ENCODE measurements at regions not wholly inside any gene's neighbourhood (a gene's known extent, or its start where the extent isn't known, plus 50 kb on each side); places are given as distances from the start of the nearest gene placed in this dataset.

DNA sequence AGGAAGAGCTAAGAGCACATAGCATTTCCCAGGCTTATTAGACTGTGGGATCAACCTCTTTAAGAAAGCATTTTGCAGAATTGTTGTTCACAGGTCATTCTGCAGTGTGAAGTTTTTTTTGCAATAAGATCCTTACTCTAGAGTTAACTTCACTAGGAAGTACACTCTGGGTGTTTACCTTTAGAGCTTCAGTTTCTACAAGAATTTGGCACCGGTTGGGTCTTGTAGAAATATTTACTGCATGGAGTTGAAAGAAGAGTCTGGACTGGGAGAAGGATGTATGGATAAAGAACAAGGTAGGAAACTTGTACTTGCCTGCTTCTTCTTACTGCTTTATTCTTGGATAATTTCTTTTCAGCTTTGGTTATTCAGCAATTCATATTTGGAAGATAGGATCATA is 944.9 kb upstream of the GYPC start:
- Mint-ChIP-seq H3K4me1 (peaks cover 30% of the 10 kb centered on the region), H3K9me3 (peaks cover 7% of the 10 kb centered on the region), H3K36me3 (no peaks in the 10 kb centered on the region), H3K27me3 (ENCODE audit: low read depth) (no peaks in the 10 kb centered on the region), H3K27ac (peak overlapping the region; percentile 58), H3K4me3 (no peak overlapping the region)
- TF ChIP-seq, protein P1, sequence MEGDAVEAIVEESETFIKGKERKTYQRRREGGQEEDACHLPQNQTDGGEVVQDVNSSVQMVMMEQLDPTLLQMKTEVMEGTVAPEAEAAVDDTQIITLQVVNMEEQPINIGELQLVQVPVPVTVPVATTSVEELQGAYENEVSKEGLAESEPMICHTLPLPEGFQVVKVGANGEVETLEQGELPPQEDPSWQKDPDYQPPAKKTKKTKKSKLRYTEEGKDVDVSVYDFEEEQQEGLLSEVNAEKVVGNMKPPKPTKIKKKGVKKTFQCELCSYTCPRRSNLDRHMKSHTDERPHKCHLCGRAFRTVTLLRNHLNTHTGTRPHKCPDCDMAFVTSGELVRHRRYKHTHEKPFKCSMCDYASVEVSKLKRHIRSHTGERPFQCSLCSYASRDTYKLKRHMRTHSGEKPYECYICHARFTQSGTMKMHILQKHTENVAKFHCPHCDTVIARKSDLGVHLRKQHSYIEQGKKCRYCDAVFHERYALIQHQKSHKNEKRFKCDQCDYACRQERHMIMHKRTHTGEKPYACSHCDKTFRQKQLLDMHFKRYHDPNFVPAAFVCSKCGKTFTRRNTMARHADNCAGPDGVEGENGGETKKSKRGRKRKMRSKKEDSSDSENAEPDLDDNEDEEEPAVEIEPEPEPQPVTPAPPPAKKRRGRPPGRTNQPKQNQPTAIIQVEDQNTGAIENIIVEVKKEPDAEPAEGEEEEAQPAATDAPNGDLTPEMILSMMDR (IDR thresholded peaks at IDR 0.05; ENCODE audit: unreplicated experiment): no peak
- DNase-seq (ENCODE audit: low spot score in 2 of 2, unreplicated experiment in 2 of 2): no peak

DNA sequence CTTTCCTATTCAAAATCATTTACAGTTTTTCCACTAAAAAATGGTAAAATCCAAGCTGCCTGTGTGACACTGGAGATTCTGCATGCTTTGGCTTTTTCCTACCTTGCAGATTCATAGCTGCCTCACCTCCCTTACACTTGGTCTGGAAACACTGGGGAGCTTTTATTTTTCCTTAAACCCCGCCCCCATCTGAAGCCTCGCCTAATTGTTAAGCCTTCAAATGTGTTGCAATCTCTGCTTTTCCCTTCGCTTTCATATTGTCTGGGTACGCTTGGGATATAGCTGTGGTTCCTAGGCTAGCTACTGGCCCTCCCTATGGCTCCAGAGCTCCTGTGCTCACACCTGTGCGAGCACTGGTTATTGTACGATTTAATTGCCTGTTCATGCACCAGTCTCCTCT is 942.4 kb upstream of the GYPC start:
- Mint-ChIP-seq H3K4me1 (peaks cover 30% of the 10 kb centered on the region), H3K27me3 (ENCODE audit: low read depth) (no peaks in the 10 kb centered on the region), H3K4me3 (no peak overlapping the region), H3K36me3 (no peaks in the 10 kb centered on the region), H3K27ac (no peak overlapping the region), H3K9me3 (peaks cover 7% of the 10 kb centered on the region)
- TF ChIP-seq, protein P1 (IDR thresholded peaks at IDR 0.05; ENCODE audit: unreplicated experiment): no peak
- no peak for DNase-seq (ENCODE audit: low spot score in 2 of 2, unreplicated experiment in 2 of 2)

DNA sequence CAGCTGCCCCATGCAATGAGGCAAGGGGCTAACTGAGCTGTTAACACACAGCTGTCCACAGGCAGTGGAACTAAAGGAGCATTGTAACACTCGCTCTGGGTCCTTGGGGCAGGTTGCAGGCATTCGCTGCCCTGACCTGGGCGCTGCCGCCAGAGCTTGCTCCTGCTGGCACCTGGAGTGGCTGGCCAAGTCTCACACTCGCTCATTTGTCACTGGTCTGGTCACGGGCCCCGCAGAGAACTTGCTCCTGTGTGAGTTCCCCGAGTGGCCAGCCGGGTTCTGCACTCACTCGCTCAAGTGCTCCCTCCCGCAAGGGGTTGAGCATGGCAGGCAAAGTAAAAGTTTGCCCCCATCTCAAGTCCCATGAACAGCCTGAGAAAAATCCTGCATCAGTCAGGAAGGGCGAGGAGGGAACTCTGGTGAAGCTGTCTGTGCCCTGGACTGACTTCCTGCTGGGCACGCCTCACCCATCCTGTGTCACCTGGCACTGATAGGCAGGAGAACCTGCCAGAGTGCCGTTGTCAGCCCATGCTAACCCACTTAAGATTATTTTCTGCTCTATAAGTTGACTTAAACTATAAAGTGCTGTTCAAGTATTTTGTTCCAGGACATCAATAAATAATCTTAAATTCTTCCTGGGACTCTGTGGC is 934.8 kb upstream of the GYPC start:
- no peaks in the 10 kb centered on the region for H3K27me3 Mint-ChIP-seq (ENCODE audit: low read depth)
- H3K27ac Mint-ChIP-seq: no peak overlapping the region
- no peak overlapping the region for H3K4me3 Mint-ChIP-seq
- H3K9me3 Mint-ChIP-seq: no peaks in the 10 kb centered on the region
- H3K36me3 Mint-ChIP-seq: no peaks in the 10 kb centered on the region
- no peak for DNase-seq (ENCODE audit: low spot score in 2 of 2, unreplicated experiment in 2 of 2)
- no peaks in the 10 kb centered on the region for H3K4me1 Mint-ChIP-seq
- TF ChIP-seq, protein P1 (IDR thresholded peaks at IDR 0.05; ENCODE audit: unreplicated experiment): no peak

DNA sequence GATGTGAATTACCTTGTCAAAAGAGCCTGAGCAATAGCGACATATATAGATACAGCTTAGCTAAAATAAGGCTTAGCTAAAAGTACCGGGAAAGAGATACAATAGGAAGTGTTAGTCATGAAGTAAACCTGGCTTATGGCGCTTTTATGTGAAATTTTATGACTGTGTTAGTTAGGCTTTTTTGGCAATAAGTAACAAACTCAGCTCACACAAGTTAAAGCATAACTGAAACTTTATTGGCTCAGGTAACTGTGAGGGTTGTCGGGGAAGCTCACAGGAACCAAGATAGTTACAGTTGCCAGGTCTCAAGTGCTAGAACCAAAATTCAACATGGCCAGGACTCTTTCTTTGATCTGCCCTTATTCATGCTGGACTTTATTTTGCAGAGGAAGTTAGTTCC is 925.0 kb upstream of the GYPC start:
- H3K27me3 Mint-ChIP-seq (ENCODE audit: low read depth): no peaks in the 10 kb centered on the region
- peaks cover 2% of the 10 kb centered on the region for H3K36me3 Mint-ChIP-seq
- DNase-seq (ENCODE audit: low spot score in 2 of 2, unreplicated experiment in 2 of 2): no peak
- H3K9me3 Mint-ChIP-seq: peaks cover 28% of the 10 kb centered on the region
- H3K4me3 Mint-ChIP-seq: no peak overlapping the region
- no peaks in the 10 kb centered on the region for H3K4me1 Mint-ChIP-seq
- TF ChIP-seq, protein P1 (IDR thresholded peaks at IDR 0.05; ENCODE audit: unreplicated experiment): no peak
- no peak overlapping the region for H3K27ac Mint-ChIP-seq

DNA sequence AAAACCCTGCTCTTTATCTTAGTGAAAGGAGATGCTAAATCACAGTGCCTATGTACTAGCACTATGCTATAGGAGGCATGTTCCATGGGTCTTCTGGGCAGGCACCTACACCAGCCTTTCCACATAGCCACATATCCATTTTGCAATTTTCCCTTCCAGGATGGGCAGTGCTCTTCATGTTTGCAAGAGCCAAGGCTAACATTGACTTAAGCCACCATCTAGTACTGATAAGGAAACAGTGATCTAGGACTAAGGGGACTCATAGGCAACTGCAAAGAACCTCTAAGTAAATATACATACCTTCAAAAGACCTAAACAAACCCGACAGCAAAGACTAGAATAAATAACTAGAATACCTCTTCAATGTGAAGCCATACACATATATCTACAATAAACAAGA is 919.7 kb upstream of the GYPC start:
- Mint-ChIP-seq H3K4me1 (no peaks in the 10 kb centered on the region), H3K9me3 (peaks cover 58% of the 10 kb centered on the region), H3K36me3 (peaks cover 11% of the 10 kb centered on the region), H3K27ac (no peak overlapping the region), H3K27me3 (ENCODE audit: low read depth) (no peaks in the 10 kb centered on the region), H3K4me3 (no peak overlapping the region)
- TF ChIP-seq, protein P1 (IDR thresholded peaks at IDR 0.05; ENCODE audit: unreplicated experiment): no peak
- no peak for DNase-seq (ENCODE audit: low spot score in 2 of 2, unreplicated experiment in 2 of 2)

DNA sequence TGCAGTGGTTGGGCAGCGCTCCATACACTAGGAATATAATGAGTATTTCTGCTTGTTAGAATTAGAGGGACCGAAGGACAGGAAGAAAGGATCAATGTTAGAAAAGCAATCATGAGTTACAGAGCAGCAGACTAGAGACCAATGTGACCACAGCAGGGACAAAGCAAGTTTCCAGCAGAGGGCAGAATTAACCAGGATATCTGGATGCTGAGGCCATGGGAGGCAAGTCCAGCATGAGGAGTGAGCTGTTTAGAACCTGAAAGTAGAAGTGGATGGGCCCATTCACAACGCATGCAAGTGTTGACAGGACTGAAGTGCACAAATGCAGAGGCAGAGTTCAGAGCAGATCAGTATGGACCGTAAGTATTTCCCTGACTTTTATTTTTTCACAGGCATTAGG is 910.4 kb upstream of the GYPC start:
- H3K9me3 Mint-ChIP-seq: peaks cover 9% of the 10 kb centered on the region
- TF ChIP-seq, protein P1 (IDR thresholded peaks at IDR 0.05; ENCODE audit: unreplicated experiment): no peak
- no peak overlapping the region for H3K4me3 Mint-ChIP-seq
- no peak overlapping the region for H3K27ac Mint-ChIP-seq
- H3K36me3 Mint-ChIP-seq: no peaks in the 10 kb centered on the region
- DNase-seq (ENCODE audit: low spot score in 2 of 2, unreplicated experiment in 2 of 2): no peak
- H3K27me3 Mint-ChIP-seq (ENCODE audit: low read depth): no peaks in the 10 kb centered on the region
- H3K4me1 Mint-ChIP-seq: peaks cover 4% of the 10 kb centered on the region
